Psoas muscle (tissue), 7 donors: ENCODE measurements at regions not wholly inside any gene's neighbourhood (a gene's known extent, or its start where the extent isn't known, plus 50 kb on each side); places are given as distances from the start of the nearest gene placed in this dataset.

ENCODE experiments used
- ATAC-seq, 4 donors: fragments of 200-7000 bp; cut with Tn5 transposase; one replicate each; pipeline ENCODE4 v1.9.1; 2020; ENCODE audit warnings: moderate library complexity in 3 of 4, mild to moderate bottlenecking in 2 of 4
- DNase-seq, 2 donors: peaks; one replicate each; pipeline ENCODE4 v3.0.0-alpha.2; 2020
- H3K27ac ChIP-seq: fragments of 200-600 bp; one replicate; pipeline ENCODE4 v1.8.0; 2022
- H3K27me3 ChIP-seq, 3 donors: fragments of 200-600 bp in 1 of 3; one replicate each; pipeline versions ENCODE4 v1.6.1 to v1.8.0; 2013 to 2022; ENCODE audit warnings: low read length in 2 of 3, mild to moderate bottlenecking in 2 of 3, moderate library complexity in 1 of 3; ENCODE audit not compliant: insufficient read depth in 3 of 3
- H3K36me3 ChIP-seq, 2 donors: fragments of 200-600 bp in 1 of 2; one replicate each; pipeline versions ENCODE4 v1.6.1 to v1.8.0; 2013 to 2022; ENCODE audit warnings: low read depth in 1 of 2, mild to moderate bottlenecking in 1 of 2, moderate library complexity in 1 of 2; ENCODE audit not compliant: insufficient read depth in 1 of 2
- H3K4me1 ChIP-seq: fragments of 200-600 bp; one replicate; pipeline ENCODE4 v1.8.0; 2022
- H3K4me3 ChIP-seq: fragments of 200-600 bp; one replicate; pipeline ENCODE4 v1.8.0; 2022; ENCODE audit warnings: mild to moderate bottlenecking
- H3K9me3 ChIP-seq: fragments of 200-600 bp; one replicate; pipeline ENCODE4 v1.8.0; 2022
- CTCF ChIP-seq: fragments of 200-600 bp; IDR thresholded peaks from one replicate; pipeline ENCODE4 v1.8.0; 2022; ENCODE audit warnings: antibody characterized with exemption
- WGBS, 3 donors: extraction: QIAGEN DNeasy Blood & Tissue Kit; methylation state at CpG; one replicate each; pipeline versions ENCODE4 v1.1.6 to v1.1.7; 2013; 5-methylcytosine and 5-hydroxymethylcytosine counted together
- intact Hi-C, 2 donors: fragments of 100-400 bp; cut with DNase I; formaldehyde crosslinking; loops; one replicate each; pipeline versions ENCODE4 v1.11.0 to v1.14.2; 2022
- donor health status: healthy with polysubstance abuse.
- donor health status: DM: no; HTN: no; CAD: no; lungs with moderate emphysema.
- donor health status: Bipolar disorder and iron deficiency.
- donor health status: healthy.
- donor health status: DM: yes; HTN: yes; CAD: no.
- donor health status: DM: no; HTN: no; CAD: no.
- donor health status: DM: yes; HTN: yes; CAD: no.

GRCh38 chr10:130810856-130811255 lies 500.7 kb downstream of the TCERG1L start:
- DNase-seq (no peak), ATAC-seq (no peak)
- intact Hi-C loops: no loop called here
- Histone ChIP-seq H3K36me3 (no peaks in the 10 kb centered on the region), H3K4me3 (no peak overlapping the region), H3K27ac (no peak overlapping the region), H3K27me3 (peaks cover 0 to 2% (median 0%) of the 10 kb centered on the region in 3 donors), H3K4me1 (no peaks in the 10 kb centered on the region), H3K9me3 (no peaks in the 10 kb centered on the region)
- TF ChIP-seq CTCF: no peak
- WGBS, 3 donors: 85 to 91% (median 89%) methylated on average over 14 of the region's 14 CpGs

- Histone ChIP-seq H3K9me3 (no peaks in the 10 kb centered on the region), H3K27me3 (peaks cover 0 to 2% (median 0%) of the 10 kb centered on the region in 3 donors), H3K4me1 (no peaks in the 10 kb centered on the region), H3K27ac (no peak overlapping the region), H3K36me3 (no peaks in the 10 kb centered on the region), H3K4me3 (no peak overlapping the region)
- intact Hi-C loops: no loop called here
- DNase-seq (no peak), ATAC-seq (no peak)
- no peak for TF ChIP-seq CTCF
- WGBS, 3 donors: 77 to 79% (median 77%) methylated on average over 14 of the region's 14 CpGs
Measured at GRCh38 chr10:130812381-130813148, 499.0 kb downstream of the TCERG1L start.

GRCh38 chr10:130814610-130815009 lies 496.9 kb downstream of the TCERG1L start:
- WGBS, 3 donors: 84 to 87% (median 86%) methylated on average over 7 of the region's 7 CpGs
- Histone ChIP-seq H3K4me3 (no peak overlapping the region), H3K27me3 (peaks cover 0 to 2% (median 0%) of the 10 kb centered on the region in 3 donors), H3K9me3 (no peaks in the 10 kb centered on the region), H3K4me1 (no peaks in the 10 kb centered on the region), H3K36me3 (no peaks in the 10 kb centered on the region), H3K27ac (no peak overlapping the region)
- TF ChIP-seq CTCF: no peak
- no peak for DNase-seq
- ATAC-seq: no peak
- intact Hi-C loops: no loop called here

- Histone ChIP-seq H3K9me3 (no peaks in the 10 kb centered on the region), H3K36me3 (no peaks in the 10 kb centered on the region), H3K4me3 (no peak overlapping the region), H3K4me1 (no peaks in the 10 kb centered on the region), H3K27me3 (peaks cover 0 to 2% (median 0%) of the 10 kb centered on the region in 3 donors), H3K27ac (no peak overlapping the region)
- TF ChIP-seq CTCF: no peak
- 65 to 71% (median 69%) methylated on average over 23 of the region's 23 CpGs for WGBS, 3 donors
- ATAC-seq (no peak), DNase-seq (no peak)
- intact Hi-C loops: no loop called here
Measured at GRCh38 chr10:130816116-130816901, 495.2 kb downstream of the TCERG1L start.
